ENCODE measurements at regions not wholly inside any gene's neighbourhood (a gene's known extent, or its start where the extent isn't known, plus 50 kb on each side); places are given as distances from the start of the nearest gene placed in this dataset.
"Not testable (repeated sequence)": the region's sequence is repeated elsewhere in the genome, so short reads cannot be mapped to it uniquely, and the experiment has no call there.

DNA sequence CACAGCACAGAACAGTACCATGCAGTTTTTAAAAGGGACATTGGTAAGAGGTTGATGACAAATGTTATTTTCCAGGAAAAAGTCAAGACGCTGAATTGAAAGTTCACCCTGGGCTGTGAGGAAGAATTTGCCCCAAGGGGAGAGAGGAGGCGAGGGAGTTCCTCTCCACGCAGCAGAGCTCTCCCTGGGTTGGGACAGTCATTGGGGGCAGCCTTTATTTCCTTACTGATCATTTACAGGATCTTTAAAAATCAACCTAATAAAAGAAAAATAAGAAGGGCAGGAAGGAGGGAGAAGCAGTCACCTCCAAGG, 49.9 kb upstream of the WNT7B start:
- peak overlapping the region; percentile 38 for H3K4me3 ChIP-seq (ENCODE audit: low read depth, low read length)
- DNase-seq (ENCODE audit: low read depth), result no peak

DNA sequence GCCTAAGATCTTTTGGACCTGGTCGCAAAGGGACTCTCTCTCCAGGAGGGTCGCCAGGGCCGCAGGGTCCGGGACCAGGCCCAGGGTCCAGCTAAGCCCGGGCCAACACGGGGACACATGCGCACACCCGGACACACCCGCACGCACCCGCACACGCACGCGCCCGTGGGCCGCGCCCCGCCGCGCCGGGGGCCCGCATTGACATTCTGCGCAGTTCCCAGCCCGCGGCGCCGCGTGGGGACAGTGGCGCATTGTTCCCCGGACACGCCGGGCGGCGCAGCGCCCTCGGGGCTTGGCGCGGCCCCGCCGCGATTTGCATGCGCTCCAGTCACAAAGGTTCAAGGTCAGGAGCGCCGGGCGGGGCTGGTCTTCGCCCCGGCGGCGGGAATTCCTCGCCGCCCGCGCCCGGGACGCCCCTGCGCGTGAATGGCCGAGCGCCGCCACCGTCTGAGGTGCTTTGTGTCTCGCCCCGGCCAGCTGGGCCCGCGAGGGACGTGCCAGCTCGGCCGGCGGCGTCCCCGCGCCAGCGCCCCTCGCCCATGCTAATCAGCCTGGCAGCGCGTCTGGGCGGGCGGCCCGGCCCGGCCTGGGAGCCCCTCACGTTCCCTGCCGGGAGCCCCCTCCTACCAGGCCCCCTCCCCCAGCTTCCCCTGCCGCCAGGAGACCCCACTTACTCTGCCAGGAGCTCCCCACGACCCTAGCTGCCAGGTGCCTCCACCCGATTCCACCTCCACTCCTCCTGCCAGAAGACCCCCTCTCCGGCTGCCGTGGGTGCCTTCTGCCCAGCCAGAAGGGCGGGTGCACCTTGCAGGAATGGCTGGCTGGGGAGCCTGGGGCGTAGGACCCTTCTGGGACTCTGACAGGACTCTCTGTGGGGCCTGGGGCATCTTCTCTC, 50.5 kb upstream of the WNT7B start:
- DNase-seq (ENCODE audit: low read depth), result no peak
- peak overlapping the region; percentile 38 for H3K4me3 ChIP-seq (ENCODE audit: low read depth, low read length)

DNA sequence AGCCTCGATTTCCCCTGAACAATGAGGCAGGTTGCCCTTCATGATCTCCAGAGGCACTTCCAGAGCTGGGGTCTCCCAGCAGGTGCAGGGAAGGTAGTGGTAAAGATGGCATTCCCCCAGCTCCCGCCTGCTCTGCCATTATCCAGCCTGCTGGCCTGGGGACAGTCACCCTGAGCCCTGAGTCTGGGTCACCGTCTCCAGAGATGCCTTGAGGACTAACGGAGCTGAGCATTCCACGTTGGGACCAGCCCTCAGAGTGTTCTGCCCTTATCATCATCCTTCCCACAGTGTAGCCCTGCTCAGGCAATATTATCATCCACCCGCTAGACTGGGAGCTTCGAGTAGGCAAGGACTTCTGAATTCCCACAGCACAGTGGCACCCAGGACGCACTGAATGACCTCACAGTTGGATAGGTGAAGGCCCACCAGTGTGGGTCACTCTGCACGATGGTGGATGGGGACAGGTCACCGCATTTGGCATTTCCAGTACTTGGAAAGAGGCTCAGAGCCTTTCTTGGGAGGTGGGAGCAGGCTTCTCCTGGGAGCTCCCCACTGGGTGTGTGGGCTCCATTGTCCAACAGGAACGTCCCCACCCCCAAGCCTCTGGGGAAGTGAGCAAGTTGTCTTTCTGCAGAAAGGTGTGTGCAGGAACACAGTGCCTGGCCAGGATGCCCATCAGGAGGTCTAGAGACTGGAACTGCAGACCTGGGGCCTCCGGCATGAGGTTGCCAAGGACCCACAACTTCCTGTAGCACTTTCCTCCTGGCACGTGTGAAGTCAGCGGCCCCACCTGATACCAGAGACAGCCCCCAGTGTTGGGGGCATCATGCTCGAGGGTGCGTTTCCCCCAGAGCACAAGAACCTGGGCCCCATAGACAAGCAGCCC, 51.4 kb upstream of the WNT7B start:
- no peak overlapping the region for H3K4me3 ChIP-seq (ENCODE audit: low read depth, low read length)
- no peak for DNase-seq (ENCODE audit: low read depth)

DNA sequence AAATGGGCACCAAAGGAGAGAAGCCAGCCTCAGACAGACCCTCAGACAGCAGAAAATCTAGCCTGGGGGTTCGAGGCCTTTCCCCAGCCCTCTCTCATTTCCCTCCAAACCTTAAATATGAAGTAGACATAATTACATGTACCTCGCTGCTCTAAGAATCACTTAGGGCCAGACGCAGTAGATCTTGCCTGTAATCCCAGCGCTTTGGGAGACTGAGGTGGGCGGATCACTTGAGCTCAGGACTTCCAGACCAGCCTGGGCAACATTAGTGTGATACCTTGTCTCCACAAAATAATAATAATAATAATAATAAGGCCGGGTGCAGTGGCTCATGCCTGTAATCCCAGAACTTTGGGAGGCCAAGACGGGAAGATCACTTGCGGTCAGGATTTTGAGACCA, 52.1 kb upstream of the WNT7B start:
- DNase-seq (ENCODE audit: low read depth), result no peak
- H3K4me3 ChIP-seq (ENCODE audit: low read depth, low read length), result no peak overlapping the region

DNA sequence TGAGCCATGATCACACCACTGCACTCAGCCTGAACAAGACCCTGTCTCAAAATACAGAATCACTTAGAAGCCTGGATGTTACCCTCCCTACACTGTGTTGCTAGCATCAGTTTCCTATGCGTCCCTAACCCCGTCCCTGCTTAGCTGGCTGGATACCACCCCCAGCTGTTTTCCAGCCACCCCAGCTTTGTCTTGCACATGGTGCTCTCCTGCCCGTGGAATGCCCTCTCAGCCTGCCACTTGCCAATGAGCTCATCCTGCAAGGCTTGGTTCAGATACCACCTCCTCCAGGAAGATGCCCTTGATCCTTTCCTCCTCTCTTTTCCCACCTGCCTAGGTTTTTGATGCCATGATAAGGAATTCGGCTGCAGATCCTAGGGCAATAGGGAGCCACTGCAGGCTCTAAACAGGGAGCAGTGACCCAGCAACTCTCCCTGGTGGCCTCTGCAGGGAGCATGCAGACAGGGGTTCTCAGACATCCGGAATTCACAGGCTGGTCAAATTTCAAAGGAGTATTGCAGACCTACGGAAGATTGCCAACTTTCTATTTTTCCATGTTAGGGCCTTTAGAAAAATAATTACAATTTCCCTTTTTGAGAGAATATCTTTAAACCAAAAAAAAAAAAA, 52.7 kb upstream of the WNT7B start:
- no peak overlapping the region for H3K4me3 ChIP-seq (ENCODE audit: low read depth, low read length)
- no peak for DNase-seq (ENCODE audit: low read depth)

DNA sequence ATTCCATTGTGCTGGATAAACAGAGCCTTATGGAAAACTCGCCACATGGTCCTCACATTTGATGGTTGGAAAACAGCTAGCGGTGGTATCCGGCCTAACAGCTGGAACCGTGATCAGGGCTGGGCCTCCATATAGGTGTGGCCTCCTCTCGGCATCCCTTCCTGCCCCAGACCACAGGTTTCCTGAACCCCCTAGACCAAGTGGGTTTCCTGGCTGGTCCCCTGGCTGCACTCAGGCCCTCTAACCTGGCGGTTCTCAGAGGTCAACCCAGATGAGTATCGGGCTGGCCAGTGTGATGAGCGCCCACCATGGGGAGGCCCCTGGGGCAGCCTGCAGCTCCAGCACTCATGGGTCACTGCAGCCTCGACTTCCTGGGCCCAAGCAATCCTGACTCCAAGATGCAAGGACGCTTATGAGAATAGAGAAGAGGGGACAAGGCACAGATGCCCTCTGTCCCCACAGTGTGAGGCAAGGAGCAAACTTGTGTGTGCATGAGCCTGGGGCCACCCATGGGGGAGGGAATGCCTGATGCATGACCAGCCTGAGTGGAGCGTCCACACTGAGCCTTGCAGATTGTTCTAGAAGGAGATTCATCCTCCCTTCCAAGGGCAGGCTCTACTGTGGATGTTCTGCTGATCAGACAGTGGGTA, 53.4 kb upstream of the WNT7B start:
- DNase-seq (ENCODE audit: low read depth), result no peak
- no peak overlapping the region for H3K4me3 ChIP-seq (ENCODE audit: low read depth, low read length)

DNA sequence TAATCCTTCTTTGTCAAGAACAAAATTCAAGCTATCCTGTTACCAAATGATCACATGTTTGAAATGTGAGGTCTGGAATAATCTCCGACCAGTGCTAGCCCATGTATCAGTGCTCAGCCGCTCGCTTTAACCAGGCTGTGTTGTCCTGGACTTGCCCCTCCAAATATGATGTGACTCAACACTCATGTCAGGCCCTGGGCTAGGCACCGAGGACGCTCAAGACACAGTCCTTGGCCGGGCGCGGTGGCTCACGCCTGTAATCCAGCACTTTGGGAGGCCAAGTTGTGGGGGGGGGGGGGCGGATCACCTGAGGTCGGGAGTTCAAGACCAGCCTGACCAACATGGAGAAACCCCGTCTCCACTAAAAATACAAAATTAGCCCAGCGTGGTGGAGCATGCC, 54.1 kb upstream of the WNT7B start:
- DNase-seq (ENCODE audit: low read depth), result no peak

DNA sequence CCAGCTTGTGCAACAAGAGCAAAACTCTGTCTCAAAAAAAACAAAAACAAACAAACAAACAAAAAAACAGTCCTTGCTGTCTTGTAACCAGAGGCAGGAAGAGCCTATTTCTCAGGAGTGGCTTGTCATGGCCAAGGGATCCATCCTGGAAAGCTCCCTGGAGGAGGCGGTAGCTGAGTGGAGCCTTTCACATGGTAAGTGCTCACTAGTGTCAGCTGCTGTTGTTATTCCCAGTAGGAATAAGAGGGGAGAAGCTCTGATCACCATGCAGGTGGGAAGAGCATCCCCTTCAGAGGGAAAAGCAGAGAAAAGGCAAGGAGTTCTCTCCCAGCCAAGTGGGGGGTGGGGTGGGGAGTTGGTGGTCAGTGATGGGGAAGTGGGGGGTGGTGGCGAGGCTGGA, 54.6 kb upstream of the WNT7B start:
- no peak overlapping the region for H3K4me3 ChIP-seq (ENCODE audit: low read depth, low read length)
- no peak for DNase-seq (ENCODE audit: low read depth)

More for the DNA sequence above, 54.1 kb upstream of the WNT7B start:
- no peak overlapping the region for H3K4me3 ChIP-seq (ENCODE audit: low read depth, low read length)

DNA sequence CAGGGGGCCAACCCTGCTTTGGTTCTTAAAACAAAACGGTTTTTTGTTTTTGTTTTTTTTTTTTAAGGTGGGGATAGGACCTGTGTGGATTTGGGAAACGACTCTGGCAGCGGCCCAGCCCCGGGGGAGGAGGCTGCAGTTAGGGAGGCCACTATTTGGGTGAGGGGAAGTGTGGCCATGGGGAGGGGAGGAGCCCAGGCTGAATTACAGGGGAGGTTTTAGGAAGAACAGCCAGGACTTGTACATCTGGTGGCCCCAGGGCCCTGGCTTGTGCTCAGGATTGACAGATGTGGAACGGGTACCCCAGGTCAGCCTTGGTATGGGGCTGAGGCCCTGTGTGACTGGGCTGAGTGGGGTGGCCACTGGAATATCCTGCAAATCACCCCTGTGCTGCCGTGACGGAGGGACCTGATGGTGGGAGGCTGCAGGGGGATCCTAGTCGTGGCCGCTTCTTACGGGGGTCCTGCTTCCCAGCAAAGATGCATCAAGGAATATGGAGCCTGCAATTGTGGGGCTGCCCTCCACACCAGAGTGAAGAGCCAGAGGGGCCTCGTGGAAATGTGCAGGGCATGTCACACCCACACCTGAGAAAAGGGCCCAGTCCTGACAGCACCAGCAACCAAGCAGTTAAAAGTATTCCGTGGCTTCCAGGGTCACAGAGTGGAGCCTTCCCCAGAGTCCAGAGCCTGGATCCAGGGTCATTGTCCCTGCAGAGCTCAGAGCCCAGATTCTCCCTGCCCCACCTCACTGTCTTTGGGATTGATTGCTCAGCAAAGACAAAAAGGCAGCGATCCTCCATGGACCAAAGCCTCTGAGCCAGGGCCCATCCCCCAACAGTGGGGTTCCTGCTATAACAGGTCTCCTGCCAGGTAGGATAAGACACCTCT, 55.2 kb upstream of the WNT7B start:
- no peak for DNase-seq (ENCODE audit: low read depth)
- no peak overlapping the region for H3K4me3 ChIP-seq (ENCODE audit: low read depth, low read length)

DNA sequence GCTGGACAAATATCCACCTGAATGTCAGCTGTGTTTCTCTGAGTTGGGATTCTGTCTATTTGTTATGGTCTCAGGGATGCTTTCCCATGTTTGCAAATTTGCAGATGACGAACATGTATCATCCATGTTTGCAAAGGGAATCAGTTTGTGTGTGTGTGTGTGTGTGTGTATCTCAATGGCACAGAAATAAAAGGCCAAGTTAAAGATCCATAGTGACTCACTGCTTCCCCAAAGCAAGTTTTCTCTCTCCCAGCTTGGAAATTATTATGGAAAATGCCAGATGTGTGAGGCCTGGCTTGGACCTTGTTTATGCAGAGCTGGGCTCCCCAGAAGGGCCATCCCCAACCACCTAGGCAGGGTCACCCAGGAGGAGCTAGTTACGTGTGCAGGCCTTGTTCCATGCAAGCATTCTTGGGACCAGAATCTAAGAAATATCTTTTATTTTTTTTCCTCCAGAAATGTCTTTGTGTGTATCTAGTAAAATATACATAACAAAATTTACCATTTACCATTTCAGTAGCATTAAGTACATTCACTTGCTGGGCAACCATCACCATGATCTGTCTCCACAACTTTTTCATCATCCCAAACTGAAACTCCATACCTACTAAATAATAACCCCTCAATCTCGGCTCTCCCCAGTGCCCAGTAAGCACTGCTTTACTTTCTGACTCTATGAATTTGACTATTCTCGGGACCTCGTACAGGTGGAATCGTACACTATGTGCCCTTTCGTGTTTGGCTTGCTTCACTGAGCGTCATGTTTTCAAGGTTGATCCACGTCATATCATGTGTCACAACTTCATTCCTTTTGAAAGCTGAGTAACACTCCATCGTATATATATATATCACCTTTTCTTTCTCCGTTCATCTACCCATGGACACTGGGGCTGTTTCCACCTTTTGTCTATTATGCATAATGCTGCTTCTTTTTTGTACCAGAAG, 56.6 kb upstream of the WNT7B start:
- DNase-seq (ENCODE audit: low read depth), result peak; percentile 51
- H3K4me3 ChIP-seq (ENCODE audit: low read depth, low read length), result no peak overlapping the region

DNA sequence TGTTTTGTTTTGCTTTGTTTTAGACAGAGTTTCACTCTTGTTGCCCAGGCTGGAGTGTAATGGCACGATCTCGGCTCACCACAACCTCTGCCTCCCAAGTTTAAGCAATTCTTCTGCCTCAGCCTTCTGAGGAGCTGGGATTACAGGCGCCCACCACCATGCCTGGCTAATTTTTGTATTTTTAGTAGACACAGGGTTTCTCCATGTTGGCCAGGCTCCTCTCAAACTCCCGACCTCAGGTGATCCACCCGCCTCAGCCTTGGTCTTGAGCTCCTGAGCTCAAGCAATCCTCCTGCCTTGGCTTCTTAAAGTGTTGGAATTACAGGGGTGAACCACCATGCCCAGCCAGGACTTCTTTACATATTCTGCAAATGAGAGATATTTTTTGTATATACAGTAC, 57.5 kb upstream of the WNT7B start:
- not testable (repeated sequence) for DNase-seq (ENCODE audit: low read depth); H3K4me3 ChIP-seq (ENCODE audit: low read depth, low read length)

DNA sequence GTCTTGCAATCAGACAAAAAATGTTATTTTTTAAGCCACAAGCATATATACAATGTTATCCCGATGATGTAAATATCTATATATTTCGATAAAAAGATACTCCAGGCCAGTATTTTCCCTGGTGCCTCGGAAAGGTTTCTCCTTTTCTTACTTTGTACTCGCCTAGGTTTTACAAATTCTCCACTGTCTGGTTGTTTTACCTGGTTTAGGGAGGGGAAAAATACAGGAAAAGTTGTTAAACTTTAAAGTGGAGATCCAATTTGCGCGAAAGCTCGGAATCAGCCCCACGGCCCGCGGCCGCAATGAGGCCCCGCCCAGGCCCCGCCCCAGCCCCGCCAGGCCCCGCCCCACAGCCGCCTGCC, 58.4 kb upstream of the WNT7B start:
- no peak for DNase-seq (ENCODE audit: low read depth)
- peak overlapping the region; percentile 59 for H3K4me3 ChIP-seq (ENCODE audit: low read depth, low read length)

DNA sequence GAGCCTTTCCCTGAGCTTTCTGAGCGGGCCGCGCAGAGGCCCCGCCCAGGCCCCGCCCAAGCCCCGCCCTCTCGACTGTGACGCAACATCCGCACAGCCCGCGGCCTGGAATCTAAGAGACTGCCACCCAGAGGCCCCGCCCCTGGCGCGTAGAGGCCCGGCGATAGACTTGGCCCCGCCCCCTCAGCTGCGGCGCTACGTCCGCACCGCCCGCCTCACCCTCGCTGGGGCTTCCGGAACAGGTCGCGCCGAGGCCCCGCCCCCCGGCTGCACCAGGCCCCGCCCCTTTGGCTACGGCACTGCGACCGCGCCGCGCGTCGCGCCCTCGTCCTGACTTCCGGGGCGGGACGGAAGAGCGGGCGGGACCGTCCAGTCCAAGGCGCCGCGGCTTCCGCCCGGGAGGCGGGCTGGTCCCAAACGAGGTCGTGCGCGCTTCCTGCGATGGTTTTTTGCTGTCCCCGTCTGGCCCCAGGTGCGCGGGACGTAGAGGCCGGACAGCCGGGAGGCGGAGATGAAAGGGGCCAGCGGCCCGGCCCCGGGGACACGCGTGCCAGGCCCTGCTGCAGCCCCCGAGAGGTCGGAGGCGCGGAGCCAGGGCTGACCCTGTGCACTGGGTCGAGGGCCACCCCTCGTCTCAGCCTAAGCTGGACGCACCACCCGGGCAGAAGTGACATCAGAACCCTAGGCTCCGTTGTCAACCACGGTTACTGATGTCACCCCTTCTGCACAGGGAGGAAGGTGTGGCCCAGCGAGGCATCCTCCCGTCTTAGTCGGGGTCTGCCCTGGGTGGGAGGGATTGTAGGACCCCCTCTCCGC, 59.0 kb upstream of the WNT7B start:
- DNase-seq (ENCODE audit: low read depth), result peak; percentile 93
- H3K4me3 ChIP-seq (ENCODE audit: low read depth, low read length), result peak overlapping the region; percentile 77

DNA sequence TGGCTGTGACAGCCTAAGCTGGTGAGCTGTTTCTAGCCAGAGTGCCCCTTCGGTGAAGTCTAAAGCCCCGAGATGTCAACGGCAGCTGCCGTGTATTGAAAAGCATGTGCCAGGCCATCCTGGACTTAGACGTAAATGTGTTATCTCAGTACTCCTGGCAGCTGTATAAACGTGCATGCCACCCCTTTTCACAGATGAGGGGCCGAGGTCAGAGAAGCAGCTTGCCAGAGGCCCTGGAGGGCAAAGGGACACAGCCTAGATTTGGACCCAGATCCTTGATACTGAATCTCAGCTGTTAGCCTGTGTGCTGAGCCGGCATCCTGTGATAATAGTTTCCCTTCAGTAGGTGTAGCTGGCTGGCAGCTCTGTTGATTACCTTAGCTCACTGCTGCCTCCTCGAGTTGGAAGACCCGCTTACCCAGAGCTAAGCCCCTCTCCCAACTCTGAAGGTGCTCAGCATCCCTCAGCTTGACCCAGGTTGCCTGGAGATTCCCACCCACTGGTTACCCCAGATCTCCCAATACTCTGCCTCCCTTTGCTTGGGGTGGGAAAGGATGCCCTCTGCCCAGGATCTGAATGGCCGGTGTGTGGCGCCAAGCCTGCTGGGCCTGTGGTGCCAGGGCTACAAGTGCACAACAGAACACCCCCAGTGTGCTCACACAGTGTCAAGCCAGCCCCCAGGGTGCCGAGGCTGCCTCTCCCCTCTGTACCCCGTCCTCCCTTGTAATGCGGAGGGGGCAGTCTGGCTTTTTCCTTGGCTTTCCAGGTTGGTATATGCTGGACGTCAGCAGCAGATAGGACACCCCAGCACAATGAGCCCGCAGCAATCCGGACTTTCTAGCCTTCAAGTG, 59.8 kb upstream of the WNT7B start:
- no peak for DNase-seq (ENCODE audit: low read depth)
- H3K4me3 ChIP-seq (ENCODE audit: low read depth, low read length), result peak overlapping the region; percentile 77

DNA sequence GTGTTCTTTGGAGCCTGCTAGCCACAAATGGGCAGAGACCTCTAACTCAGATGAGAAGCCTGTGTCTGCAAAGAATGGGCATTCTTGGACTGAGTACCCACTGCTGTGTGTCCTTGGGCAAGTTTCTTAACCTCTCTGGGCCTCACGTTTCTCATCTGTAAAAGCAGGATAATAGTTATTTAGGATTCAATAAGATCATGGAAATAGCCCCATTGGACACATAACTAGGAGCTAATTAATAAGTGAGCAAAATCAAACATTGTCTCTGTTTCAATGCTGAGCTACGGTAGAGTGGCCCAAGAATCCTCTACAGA, 61.2 kb upstream of the WNT7B start:
- no peak for DNase-seq (ENCODE audit: low read depth)
- no peak overlapping the region for H3K4me3 ChIP-seq (ENCODE audit: low read depth, low read length)

Measured in skeletal muscle cell (primary cell).